GM04503 (cell line): ENCODE measurements at regions not wholly inside any gene's neighbourhood (a gene's known extent, or its start where the extent isn't known, plus 50 kb on each side); places are given as distances from the start of the nearest gene placed in this dataset.
"Not testable (repeated sequence)": the region's sequence is repeated elsewhere in the genome, so short reads cannot be mapped to it uniquely, and the experiment has no call there.

Source experiments
- DNase-seq: peaks from one replicate; pipeline ENCODE4 v3.0.0-alpha.2; 2012; ENCODE audit warnings: low read depth

- no peak for DNase-seq
These were observed 79.5 kb downstream of the FAM161A start for GRCh38 chr2:61774351-61774750.

- DNase-seq = no peak
These were observed 81.7 kb downstream of the FAM161A start for GRCh38 chr2:61771904-61772845.

DNA sequence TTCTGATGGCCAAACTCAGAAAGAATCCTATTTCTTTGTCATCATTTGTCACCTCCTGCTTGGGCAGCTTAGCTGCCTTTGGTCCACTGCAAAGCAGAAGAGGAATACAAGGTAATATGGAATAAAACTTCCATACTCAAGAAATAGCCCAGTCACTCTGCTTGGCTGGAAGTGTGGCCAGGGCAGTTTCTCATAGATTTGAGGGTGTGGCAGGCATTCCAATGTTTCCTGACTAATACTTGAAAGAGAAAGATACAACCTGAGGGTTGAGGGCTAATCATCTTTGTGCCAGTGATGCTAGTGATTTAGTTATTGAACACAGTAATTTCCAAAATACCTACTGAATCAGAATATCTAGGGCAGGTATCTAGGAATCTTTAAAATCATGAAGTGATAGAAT is 83.1 kb downstream of the FAM161A start:
- no peak for DNase-seq

DNA sequence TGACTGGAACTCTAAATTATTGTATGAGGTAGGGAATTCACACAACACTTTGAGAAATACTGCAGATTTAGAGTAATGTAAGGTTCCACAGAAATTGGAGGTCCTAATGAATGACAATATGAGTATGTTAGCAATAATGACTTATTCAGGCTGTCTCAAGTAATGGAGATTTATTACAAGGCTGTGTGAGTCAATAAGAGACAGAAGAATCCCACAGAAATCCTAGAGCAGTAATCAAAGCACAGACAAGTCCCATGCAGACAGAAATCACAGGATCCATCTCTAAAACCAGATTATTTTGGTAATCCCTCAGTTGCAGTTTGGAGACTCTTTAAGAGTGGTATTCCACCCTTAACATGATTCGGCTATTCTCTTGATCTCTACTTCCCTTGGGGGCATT is 83.6 kb downstream of the FAM161A start:
- DNase-seq = no peak

DNA sequence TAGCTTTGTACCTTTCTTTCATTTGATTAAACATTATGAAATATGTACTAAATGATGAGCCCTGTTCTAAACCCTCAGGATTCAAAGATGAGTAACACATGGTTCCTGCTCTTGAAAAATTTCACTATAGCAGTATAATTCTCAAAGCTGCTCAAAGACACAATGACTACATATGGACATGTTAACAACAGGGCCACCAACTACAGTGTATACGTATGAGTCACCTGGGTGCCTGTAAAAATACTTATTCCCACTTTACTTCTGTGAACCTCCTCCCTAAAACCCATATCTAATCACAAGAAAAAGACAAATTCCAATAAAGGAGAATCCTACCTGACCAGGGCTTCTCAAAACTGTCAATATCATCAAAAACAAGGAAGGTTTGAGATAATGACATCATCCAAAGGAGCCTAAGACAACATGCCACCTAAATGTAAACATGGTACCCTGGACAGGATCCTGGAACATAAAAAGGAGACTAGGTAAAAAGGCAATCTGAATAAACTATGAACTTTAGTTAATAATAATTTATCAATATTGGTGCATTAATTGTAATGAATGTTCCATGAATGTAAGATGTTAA is 84.7 kb downstream of the FAM161A start:
- no peak for DNase-seq

DNA sequence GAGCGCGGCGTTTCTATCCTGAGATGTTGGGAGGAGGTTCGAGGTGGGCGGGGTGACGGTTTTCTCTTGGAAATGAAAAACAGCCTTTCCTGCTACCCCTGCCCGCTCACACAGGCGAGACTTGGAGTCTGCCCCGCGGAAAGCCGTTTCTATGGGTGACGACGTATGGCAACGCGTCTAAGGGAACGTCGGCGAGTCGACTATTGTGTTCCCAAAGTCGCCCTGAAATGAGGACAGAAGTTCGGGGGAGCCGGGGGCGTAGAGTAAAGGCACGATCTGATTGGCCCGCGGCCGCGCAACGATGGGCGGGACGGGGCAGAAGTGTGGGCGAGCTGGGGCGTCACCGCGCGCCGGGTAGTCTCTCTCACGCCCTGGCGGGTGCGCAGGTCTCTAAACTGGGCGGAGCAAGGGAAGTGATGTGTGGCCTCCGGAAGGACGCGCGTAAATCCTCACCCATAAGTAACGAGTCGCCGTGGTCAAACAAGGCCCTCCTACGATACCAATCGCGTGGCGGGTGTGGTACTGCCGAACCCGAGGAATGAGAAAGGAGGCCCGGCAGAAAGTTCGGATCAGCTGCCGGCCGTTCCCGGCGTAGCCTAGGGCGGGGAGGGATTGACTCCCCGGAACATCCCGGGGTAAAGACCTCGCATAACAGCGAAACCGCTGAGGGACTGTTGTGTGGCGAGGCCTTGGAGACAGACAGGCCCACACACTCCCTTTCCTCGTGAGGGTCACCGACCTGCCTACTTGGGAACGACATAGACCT is 89.6 kb downstream of the FAM161A start:
- DNase-seq = peak; percentile 90

DNA sequence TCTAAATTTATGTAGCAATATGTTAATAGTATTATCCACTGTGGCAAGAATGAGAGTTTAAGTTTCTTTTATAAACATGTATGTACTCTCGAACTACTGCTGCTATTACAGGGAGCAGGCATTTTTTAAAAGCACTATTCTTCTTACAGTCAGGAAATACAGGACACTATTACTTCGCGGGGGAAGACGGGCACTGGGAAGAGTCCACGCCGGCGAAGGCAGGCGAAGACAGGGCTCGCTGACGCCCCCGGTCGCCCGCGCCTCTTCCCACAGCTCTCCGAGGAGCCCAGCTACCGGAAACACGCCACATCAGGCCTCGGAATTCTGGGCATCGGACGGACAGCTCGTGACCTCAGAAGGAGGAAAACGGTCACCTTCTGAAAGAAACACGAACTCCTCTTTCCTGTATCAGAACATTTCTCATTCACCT is 90.2 kb downstream of the FAM161A start:
- DNase-seq = peak; percentile 44

GRCh38 chr2:61762292-61762691 is 91.6 kb downstream of the FAM161A start:
- DNase-seq = no peak

GRCh38 chr2:61759718-61760117 is 94.1 kb downstream of the FAM161A start:
- no peak for DNase-seq

- DNase-seq = peak; percentile 72
These were observed 94.9 kb downstream of the FAM161A start for GRCh38 chr2:61759005-61759404.

- DNase-seq = no peak
These were observed 95.7 kb downstream of the FAM161A start for GRCh38 chr2:61758159-61758558.

DNA sequence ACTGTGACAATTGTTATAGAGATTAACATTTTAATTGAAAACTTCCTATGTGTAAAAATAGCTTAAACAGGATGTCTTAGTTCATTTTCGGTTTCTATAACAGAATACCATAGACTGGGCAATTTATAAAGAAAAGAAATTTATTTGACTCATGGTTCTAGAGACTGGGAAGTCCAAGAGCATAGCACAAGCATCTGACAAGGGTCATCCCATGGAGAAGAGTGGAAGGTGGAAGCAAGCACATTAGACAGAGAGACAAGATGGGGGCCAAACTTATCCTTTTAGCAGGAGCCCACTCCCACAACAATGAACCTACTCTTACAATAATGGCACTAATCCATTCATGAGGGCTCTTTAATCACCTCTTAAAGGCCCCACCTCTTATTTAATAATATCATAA is 100.3 kb downstream of the FAM161A start:
- DNase-seq = no peak

DNA sequence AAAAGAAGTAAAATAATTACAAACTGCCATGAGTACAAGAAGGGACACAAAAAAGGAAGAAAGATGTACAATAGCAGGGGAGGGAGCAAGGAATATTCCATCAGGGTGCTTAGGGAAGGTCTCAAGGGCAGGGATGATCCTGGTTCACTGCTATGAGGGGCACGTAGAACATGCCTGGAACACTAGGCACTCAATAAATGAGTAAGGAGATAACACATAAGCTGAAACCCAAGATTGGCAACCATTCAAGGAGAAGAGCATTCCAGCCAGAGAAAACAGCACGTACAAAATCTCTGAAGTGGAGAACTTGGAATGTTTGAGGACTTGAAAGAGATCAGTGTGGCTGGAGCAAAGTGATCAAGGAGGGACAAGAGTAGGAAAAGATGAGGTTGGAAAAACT is 103.2 kb downstream of the FAM161A start:
- DNase-seq = no peak

GRCh38 chr2:61742955-61743354 is 110.9 kb downstream of the FAM161A start:
- DNase-seq = no peak

DNA sequence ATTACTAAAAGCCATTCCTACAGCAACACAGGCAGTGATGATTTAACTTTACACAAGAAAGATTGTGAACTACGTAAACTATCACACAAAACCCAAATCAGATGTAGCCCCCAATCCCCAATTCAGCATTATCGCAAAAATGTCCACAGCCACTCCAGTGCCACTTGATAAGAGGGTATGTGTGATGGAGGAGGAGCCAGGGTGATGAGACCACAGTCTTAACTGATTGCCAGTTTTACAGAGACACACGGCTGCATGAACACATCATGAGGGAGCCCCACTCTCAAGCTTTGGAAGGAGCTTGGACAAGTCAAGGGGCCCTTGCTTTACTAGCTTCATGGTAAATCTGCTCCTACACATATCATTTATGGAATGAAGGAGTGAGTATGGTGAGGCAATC is 116.0 kb downstream of the FAM161A start:
- no peak for DNase-seq

GRCh38 chr2:61736953-61737352 is 116.9 kb downstream of the FAM161A start:
- no peak for DNase-seq

DNA sequence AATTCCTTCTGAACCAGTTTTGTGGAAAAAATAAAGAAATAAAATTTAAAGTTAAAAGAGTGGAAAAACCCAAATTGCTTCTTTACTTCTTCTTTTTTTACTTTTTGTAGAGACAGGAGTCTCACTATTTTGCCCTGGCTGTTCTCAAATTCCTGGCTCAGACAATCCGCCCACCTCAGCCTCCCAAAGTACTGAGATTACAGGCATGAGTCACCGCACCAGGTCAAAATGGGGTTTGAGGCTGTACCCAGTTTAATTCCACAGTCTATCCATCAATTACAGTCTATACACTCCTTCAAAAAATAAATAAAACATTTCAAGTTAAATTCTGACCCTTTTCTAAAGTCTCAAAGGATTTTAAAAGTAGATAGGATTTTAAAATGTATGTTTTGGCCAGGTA is 120.3 kb downstream of the FAM161A start:
- no peak for DNase-seq

DNA sequence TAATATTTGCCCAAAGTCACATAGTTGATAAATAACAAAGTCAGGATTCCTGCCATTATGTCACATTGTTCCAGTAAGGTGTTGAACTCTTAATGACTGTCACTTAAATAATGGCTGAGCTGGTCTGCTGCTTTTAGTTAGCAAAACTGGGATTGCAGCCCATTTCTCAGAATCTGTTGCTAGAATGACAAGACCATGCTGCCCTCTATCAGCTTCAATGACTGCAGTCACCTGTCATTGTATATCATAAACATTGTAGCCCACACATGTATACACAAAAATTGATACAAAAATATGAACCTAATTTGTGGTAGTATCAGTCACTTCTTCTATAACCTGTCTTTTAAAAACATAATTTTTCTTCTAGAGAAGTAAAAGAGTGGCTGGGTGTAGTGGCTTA is 121.1 kb downstream of the FAM161A start:
- no peak for DNase-seq

DNA sequence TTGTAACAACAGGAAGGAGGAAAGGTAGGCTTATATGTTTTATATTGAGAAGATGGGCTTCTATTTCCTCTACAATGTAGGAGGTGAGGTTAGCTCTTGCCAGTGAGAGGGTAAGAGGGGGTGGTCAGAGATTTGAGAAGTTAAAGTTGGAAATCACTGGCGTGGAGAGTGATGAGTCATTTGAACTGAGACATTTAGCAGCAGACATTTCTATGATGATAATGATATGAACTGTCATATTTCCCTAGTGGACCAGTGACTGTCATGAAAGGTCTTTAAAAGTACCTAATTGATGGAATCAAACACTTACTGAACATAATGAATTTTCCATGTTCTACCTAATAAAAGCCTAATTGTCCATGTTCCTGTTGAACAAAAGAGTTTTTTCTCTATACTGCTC is 126.1 kb downstream of the FAM161A start:
- no peak for DNase-seq

GRCh38 chr2:61726456-61727209 is 127.2 kb downstream of the FAM161A start:
- DNase-seq = no peak

DNA sequence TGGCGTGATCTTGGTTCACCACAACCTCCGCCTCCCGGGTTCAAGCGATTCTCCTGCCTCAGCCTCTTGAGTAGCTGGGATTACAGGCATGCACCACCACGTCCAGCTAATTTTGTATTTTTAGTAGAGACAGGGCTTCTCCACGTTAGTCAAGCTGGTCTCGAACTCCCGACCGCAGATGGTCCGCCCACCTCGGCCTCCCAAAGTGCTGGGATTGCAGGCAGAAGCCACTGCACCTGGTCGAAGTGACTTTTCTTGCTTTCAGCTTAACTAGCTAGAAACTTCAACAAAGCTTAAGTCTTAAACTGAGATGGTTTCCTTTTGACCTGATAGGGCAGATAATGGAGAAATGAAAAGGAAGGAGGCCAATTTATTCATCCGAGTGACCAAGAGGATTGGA is 130.5 kb downstream of the FAM161A start:
- DNase-seq = not testable (repeated sequence)

DNA sequence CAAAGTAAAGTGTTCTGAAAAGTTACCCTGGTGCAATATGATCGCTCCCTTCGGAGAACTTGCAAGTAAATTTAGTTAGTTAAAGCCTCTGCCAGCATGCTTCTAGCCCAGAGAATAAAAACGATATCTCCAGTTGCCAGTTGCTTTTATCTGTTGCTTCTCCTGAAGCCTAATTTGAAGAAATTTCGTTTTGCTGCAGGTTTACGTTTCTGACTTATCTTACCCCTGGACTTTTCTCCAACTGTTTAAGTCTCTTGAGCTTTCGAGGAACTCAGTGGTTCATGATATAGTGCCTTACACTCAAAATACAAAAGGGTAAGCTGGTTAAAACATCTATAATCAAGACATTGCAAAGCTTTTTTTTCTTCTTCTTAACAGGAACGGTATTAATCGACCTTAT is 131.1 kb downstream of the FAM161A start:
- no peak for DNase-seq
